HG03469 (cell line): ENCODE measurements at regions not wholly inside any gene's neighbourhood (a gene's known extent, or its start where the extent isn't known, plus 50 kb on each side); places are given as distances from the start of the nearest gene placed in this dataset.

ENCODE experiments used
- ATAC-seq: cut with Tn5 transposase; IDR thresholded peaks from one replicate; pipeline ENCODE4 v1.9.1; 2021; ENCODE audit warnings: mild to moderate bottlenecking, moderate library complexity, moderate number of reproducible peaks; ENCODE audit not compliant: unreplicated experiment

- no peak for ATAC-seq
Measured at GRCh38 chr11:112771851-112772250, 189.4 kb upstream of the NCAM1 start.

DNA sequence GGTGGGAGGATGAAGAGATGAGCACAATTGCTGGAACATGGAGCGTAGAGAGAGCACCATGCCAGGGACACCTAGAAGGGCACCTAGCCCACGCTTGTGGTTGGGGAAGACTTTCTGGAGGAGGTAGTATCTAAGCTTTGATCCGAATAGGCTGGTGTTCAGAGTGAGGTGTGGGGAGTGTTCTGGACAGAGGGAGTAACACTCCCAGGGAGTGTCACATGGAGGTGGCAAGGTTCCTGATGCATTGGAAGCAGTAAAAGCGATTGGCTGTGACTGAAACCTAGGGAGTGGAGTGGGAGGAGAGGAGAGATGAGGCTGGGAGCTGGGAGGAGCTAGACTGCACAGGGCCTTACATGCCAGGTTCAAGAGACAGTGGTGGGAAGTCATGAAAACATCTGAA lies 188.0 kb upstream of the NCAM1 start:
- ATAC-seq = no peak

DNA sequence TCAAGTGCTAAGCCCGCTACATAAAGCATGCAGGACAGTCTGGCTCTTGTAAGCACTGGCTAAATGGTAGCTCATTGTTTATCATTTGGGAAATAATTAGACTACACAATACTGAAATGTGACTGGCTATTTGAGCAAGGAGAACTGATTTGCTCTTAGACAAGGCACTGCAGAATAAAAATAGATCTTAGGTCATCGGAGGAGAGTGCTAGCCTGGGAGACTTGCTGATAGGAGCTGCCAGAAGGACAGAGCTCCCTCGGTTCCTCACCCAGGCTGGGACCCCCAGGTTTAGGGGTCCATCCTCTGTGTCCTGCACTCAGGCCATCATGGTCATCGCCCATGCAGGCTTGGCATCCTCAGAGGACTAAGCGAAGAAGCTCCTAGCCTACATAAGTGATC lies 184.4 kb upstream of the NCAM1 start:
- ATAC-seq = no peak

DNA sequence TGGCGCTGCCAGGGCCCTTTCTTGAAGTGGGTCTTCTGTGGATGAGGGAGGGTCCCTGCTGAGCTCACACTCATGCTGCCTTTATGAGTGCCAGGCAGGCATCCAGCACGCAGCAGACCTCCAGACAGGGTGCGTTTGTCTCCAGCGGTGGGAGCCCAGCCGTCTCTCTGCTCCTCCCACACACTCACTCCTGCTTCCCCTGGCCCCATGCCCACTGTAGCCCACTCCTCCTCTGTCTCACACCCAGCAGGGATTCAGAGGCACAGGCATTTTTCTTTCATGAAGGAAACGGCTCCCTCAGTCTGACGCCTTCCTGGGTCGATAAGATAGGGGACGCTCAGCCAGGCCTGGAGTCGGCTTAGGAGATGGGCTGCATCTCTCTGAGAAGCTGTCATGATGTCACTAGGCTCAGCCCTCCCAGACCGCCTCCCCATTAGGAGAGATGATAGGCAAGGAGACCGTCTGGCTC lies 183.9 kb upstream of the NCAM1 start:
- no peak for ATAC-seq

DNA sequence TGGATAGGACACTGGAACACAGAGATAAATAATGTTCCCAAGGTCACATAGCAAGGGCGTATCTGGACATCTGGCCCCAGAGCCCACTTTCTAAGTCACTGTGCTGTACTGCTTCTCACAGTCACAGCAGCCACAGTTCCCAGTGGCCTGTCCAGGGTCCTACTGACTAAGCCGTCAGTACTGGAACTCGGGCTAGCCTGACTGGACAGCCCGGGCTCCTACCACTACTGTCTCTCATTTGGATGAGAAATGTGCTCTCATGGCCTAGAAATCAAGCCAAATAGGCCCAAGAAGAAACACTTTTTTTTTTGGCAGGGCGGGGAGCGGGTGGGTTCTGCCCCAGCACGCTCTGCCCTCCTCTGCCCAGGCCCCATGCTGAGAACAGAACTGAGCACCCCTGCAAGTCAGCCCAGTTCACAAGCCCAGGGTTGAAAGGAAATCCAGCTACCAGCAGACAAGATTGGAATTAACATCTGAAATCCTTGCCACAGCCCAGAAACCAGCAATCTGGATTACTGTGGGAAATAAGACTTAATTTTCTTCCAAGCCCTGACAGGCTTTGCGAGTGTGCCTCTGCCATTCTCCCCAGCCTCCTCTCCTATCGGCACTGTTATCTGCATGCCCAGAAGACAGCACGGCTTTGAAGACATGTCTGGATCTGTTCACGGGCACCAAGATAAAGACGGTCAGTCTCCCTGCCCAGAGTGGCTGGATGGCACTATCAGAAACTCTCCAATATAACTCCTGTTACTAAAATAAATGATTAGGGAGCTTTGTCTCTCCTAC lies 182.9 kb upstream of the NCAM1 start:
- no peak for ATAC-seq

DNA sequence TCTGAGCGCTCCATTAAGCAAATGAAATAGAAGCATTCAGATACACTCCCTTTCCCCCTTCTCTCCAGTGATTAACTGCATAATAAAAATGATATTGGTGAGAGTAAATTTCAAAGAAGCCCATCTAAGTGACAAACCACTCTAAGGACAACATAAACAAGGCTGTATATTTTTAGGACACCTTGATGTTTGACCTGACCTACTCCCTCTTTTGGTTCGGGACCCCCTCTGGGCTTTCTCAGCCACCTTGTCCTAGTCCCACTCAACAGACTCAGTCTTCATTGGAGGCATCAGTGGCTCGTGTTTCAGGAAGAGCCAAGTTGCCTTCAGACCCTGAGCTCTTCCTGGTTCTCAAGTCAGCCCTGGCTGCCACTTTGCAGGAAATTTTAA lies 182.3 kb upstream of the NCAM1 start:
- no peak for ATAC-seq

- no peak for ATAC-seq
Measured at GRCh38 chr11:112780351-112781087, 180.7 kb upstream of the NCAM1 start.

DNA sequence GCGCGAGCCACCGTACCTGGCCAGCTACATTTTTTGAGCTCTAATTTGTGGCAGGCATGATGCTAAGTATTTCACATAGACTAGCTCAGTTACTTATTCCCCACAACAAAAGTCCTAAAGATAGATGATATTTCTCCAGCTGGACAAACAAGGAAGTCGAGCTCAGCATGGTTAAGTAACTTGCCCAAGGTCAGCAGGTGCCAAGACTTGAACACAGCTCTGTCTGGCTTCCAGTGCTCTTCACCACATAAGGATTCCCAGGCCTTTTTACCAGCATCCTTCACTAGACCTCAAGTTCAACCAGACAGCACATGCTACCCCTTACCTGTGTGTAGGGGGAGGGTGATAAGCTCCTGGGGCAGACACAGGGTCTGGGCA lies 177.3 kb upstream of the NCAM1 start:
- no peak for ATAC-seq

- ATAC-seq = no peak
Measured at GRCh38 chr11:112784323-112785073, 176.7 kb upstream of the NCAM1 start.

DNA sequence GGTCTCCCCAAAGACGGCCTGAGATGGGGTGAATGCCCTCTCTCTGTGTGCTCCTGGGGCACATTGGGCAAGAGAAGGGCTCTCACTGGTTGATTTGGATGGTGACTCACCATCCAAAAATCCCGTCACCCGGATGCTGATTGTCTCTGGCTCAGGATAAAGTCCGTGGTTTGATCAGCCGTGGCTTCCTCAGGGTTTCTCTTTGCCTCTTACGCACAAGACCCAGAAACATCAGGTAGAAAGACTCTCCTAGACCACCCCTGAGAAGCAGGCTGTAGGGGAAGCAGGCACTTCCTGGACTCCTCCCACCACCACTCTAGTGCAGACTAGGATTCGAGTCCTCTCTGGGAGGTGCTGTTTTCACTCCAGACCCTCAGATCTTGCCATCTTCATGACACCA lies 176.1 kb upstream of the NCAM1 start:
- no peak for ATAC-seq

DNA sequence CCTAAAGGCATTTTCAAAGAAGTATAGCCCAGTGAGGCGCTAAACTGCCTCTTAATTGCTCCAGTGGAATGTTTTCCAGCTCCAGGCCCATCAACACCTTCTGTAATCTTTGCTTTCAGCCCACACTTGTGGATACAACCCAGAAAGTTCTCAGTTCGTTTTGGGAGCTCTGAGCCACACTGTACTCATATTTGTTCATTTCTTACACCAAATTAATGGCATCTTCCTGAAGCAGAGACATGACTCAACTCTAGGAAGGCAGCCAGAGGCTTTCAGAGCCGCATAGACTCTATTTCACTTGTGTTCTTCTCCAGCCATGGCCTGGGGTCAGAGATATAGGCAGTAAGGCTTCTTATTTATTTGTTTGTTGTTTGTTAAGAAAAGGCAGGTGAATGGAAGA lies 175.5 kb upstream of the NCAM1 start:
- no peak for ATAC-seq

DNA sequence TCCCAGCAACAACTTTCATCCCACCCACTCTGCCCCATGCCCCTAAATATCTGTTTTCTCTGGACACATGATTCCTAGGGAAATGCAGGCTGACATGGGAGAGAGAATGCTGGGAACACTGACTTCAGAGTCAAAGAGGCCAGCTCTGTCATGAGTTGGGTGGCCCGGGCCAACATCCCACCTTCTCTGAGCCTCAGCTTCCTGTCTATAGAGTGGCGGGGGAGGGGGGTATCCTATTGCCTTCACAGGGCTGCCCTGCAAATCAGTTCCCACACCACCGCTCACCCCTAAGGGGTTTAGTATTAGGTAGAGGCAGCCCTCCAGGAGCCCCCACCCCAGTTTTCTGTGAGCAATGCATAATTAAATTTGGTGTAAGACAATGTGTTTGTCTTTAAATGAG lies 175.0 kb upstream of the NCAM1 start:
- no peak for ATAC-seq

GRCh38 chr11:112786886-112787530 lies 174.2 kb upstream of the NCAM1 start:
- ATAC-seq = no peak

DNA sequence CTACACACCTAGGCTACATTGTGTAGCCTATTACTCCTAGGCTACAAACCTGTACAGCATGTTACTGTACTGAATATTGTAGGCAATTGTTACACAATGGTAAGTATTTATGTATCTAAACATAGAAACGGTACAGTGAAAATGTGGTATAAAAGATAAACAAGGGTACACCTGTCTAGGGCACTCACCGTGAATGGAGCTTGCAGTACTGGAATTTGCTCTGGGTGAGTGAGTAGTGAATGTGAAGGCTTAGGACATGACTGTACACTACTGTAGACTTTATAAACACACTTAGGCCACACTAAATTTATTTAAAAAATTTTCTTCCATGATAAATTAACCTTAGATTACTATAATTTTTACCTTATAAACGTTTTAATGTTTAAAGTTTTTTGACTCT lies 171.7 kb upstream of the NCAM1 start:
- no peak for ATAC-seq

DNA sequence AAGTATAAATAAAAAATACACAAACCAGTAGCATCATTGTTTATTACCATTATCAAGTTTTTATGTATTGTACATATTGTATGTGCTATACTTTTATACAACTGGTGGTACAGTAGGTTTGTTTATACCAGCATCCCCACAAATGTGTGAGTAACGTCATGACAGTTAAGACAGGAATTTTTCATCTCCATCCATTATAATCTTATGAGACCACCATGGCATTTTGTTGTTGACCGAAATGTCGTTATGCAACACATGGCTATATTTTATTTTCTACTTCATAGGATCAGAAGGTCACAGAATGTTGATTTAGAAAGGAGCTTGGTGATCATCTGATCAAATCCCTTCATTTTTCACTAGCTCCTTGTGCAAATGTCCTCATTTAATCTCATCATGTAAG lies 170.9 kb upstream of the NCAM1 start:
- no peak for ATAC-seq

GRCh38 chr11:112792070-112792469 lies 169.2 kb upstream of the NCAM1 start:
- no peak for ATAC-seq

GRCh38 chr11:112793416-112793815 lies 167.8 kb upstream of the NCAM1 start:
- ATAC-seq = no peak

- ATAC-seq = no peak
Measured at GRCh38 chr11:112794331-112794846, 166.8 kb upstream of the NCAM1 start.

- no peak for ATAC-seq
Measured at GRCh38 chr11:112795142-112795815, 165.9 kb upstream of the NCAM1 start.

DNA sequence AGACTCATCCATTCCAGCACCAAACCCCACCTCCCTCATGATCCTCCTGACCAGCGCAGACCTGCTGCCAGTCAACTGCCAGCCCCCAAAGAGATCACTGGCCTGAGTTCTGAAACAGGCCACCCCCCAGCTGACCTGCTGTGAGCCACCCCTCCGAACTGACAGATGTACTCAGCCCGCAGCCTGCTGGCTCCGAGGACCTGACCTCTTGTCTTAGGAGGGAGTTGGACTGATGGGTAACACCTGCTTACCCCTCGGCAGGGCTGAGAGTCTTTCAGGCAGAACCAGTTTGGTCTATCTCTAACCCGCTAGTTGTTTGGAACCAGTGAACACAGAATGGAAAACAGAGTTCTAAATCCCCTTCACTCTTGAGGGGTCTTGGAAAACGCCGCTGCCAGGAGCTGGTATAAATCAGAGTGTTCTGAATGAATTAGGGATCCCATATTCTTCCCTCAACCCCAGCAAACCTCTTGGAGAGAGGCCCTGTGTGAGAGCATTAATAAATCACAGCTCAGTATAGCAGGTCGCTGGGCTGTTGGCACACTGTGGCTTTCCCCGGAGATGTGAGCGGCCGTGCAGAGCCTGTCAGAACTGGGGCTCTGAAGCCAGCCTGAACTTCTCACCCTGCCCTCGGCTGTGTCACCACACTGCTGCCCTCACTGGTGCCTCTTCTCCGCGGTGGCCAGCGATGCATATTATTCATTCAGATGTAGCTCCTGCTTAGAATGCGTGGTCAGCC lies 165.1 kb upstream of the NCAM1 start:
- ATAC-seq = no peak
